Dendritic cell treated with granulocyte-macrophage colony-stimulating factor and Interleukin-4, amounts not matched to agents 40 ng/mL and 50 ng/mL, for 4 days (primary cell): ENCODE measurements at regions not wholly inside any gene's neighbourhood (a gene's known extent, or its start where the extent isn't known, plus 50 kb on each side); places are given as distances from the start of the nearest gene placed in this dataset.

Experiments used
- H3K27ac Mint-ChIP-seq: one replicate; pipeline ENCODE4 v1.8.0; 2022; ENCODE audit warnings: mild to moderate bottlenecking, mixed read lengths
- H3K27me3 Mint-ChIP-seq: one replicate; pipeline ENCODE4 v1.8.0; 2022; ENCODE audit warnings: mild to moderate bottlenecking, mixed read lengths
- H3K36me3 Mint-ChIP-seq: one replicate; pipeline ENCODE4 v1.8.0; 2022; ENCODE audit warnings: low read depth, mixed read lengths
- H3K4me1 Mint-ChIP-seq: one replicate; pipeline ENCODE4 v1.8.0; 2022; ENCODE audit warnings: low read depth, mixed read lengths
- H3K4me3 Mint-ChIP-seq: one replicate; pipeline ENCODE4 v1.8.0; 2022; ENCODE audit warnings: mild to moderate bottlenecking, moderate library complexity, mixed read lengths
- H3K9me3 Mint-ChIP-seq: one replicate; pipeline ENCODE4 v1.8.0; 2022; ENCODE audit warnings: mixed read lengths
- intact Hi-C: fragments of 100-400 bp; cut with micrococcal nuclease; formaldehyde crosslinking; loops from one replicate; pipeline ENCODE4 v1.15.0; 2022

DNA sequence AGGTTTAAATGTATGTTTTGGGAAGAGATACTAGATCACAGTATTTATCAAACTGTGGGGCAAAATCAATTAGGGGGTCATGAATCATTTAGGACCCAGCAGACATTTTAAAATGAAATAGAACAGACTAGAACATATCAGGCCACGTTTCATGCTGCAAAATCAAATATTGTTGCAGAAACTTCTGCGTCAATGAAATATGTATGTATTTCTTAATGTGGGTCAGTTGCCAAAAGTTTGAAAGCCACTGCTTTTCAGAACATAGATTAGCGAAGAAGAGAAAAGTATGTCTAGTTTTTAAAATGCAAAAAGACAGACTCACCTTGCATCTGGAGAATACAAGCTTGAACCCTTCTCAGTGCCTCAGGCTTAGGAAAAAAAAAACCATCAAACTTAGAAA, 102.7 kb upstream of the BMPER start:
- Mint-ChIP-seq H3K27ac (no peak overlapping the region), H3K4me1 (no peaks in the 10 kb centered on the region), H3K4me3 (no peak overlapping the region), H3K27me3 (no peaks in the 10 kb centered on the region), H3K9me3 (peaks cover 10% of the 10 kb centered on the region), H3K36me3 (no peaks in the 10 kb centered on the region)
- intact Hi-C loops, result no loop called here

DNA sequence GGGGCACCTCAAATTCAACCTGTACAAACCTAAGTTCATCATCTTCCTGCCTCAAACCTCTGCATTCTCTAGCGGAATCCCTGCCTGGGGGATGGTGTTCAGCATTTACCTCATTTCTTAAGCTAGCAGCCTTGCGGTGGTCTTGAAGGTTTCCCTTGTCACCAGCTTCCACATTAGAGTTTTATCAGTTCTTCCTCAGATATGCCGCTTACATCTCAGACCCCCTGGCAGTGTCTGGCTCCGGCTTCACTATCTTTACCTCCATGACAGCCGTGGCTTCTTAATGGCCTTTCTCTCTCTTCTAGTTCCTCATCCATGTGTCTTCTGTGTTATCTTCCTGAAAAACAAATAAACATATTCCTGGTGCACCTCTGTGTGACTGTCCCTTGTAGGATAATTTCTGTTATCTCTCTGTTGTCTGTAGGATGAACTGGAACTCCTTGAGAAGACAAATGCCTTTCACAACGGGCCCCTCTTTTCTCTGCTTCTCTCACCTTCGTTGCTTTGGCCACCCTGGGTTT, 101.1 kb upstream of the BMPER start:
- no peaks in the 10 kb centered on the region for H3K36me3 Mint-ChIP-seq
- no peak overlapping the region for H3K4me3 Mint-ChIP-seq
- intact Hi-C loops, result no loop called here
- no peak overlapping the region for H3K27ac Mint-ChIP-seq
- no peaks in the 10 kb centered on the region for H3K27me3 Mint-ChIP-seq
- no peaks in the 10 kb centered on the region for H3K4me1 Mint-ChIP-seq
- H3K9me3 Mint-ChIP-seq, result peaks cover 4% of the 10 kb centered on the region

DNA sequence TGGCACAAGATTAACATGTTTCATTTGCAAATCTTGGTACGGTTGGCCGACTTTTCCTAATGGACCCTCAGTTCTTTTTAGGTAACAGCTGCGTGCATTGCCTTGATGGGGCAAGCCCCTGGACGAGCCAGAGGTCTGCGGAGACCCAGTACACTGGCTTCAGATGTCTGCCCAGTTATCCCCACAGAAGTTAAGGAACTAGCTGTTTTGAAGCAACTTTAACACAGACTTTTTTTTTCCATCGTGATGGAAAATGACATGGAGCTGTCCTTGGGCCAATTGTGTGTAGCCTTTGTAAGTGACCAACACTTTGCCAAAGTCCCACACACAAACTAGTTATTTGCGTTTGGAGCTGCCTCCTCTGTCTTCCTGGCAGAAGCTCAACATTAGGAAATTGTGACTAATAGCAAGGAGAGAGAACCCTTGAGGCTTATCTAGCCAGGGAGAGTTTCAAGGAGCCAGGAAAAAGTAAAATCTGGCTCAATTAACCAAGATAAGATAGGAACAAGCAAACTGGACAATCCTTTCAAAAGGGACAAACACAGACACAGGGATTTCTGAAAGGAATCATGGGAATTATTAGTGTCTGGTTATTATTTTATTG, 99.6 kb upstream of the BMPER start:
- Mint-ChIP-seq H3K9me3 (no peaks in the 10 kb centered on the region), H3K4me1 (no peaks in the 10 kb centered on the region), H3K4me3 (no peak overlapping the region), H3K36me3 (no peaks in the 10 kb centered on the region), H3K27ac (no peak overlapping the region), H3K27me3 (no peaks in the 10 kb centered on the region)
- intact Hi-C loops, result no loop called here

DNA sequence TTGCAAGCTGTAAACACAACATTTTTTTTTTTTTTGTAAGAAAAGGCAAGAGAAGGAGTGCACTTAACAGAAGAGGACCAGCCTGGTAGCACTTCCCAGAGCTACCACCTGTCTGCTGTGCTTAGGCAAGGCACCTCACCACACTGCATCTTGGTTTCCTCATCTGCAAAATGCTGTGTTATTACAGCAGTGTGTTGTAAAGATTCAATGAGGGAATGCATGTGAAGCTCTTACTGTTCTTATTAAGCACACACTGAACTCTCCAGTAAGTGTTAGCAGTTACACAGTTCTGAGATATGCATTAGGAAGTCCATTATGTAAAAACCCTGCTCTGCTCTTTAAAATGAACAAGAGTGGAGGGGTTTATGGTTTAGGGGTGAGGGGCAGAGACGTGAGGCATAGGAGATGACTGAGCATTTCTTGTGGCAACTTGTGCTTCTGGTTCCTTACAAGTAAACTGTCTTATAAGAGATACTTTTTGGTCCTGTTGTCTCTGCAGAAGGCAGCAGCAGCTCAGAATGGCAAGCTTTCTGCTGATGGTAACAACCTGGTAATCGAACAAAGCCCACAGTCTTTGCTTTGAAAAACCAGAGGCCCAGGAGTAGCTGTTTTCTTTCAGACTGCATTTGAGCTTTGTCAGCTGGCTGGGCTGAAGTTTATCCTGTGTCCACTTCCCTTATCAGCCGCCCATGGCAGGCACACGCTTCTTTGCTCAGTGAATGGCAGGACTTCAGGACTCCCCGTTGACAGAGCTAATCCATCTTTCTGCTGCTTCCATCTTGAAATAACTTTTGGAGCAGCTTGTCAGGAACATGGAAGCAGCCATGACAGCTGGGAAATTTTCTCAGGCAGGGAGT, 98.8 kb upstream of the BMPER start:
- Mint-ChIP-seq H3K4me1 (no peaks in the 10 kb centered on the region), H3K27ac (no peak overlapping the region), H3K27me3 (no peaks in the 10 kb centered on the region), H3K4me3 (no peak overlapping the region), H3K36me3 (no peaks in the 10 kb centered on the region), H3K9me3 (no peaks in the 10 kb centered on the region)
- intact Hi-C loops, result no loop called here

DNA sequence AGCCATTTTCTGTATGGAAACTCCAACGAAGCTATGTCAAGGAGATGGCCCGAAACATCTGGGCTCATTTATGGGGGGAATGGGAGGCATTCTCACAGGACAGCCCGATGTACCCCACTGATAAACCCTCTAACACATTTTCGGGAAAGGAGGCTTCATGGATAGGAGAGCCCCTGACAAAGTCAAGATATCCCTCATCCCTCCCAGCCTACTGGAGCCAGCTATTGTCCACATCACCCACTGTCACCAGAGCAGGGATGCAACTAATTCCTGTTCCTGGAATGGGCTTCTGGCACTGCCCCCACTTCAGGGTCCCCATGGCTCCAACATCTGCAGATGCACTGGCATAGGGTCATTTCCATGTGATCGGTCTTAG, 98.2 kb upstream of the BMPER start:
- Mint-ChIP-seq H3K4me1 (no peaks in the 10 kb centered on the region), H3K36me3 (no peaks in the 10 kb centered on the region), H3K4me3 (no peak overlapping the region), H3K27me3 (no peaks in the 10 kb centered on the region), H3K9me3 (no peaks in the 10 kb centered on the region), H3K27ac (no peak overlapping the region)
- intact Hi-C loops, result no loop called here

DNA sequence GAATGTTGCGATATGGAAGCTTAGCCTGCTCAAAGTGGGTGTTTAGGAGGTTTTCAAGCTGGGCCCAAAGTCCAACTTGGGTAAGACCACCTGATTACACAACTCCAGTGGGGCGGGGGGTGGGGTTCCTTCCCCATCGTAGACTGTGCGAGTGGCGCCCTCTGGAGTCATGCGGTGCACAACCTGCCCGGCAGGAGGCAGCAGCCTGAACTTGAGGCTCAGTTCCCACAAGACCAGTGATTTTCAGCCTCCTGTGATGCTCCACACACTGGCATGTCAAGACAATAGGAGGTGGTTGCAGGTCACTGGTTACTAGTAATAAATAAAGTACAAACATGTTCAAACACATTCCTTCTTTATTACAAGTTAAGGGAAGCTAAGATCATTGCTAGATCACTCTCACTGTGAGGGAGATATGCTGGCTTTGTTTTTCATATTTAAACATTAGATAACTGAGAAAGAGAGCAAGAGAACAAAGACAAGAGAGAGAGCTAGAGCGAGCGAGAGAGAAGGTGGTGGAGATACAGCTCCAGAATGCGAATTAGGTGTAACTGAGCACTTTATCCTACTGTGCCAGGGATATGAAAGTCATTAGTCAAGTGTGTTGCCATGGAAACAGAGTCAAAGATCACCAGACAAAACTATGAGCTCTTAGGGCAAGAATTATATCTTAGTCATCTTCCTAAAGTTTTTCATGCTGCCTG, 97.4 kb upstream of the BMPER start:
- H3K36me3 Mint-ChIP-seq, result no peaks in the 10 kb centered on the region
- H3K27me3 Mint-ChIP-seq, result no peaks in the 10 kb centered on the region
- no peaks in the 10 kb centered on the region for H3K4me1 Mint-ChIP-seq
- no peak overlapping the region for H3K4me3 Mint-ChIP-seq
- intact Hi-C loops, result no loop called here
- peaks cover 7% of the 10 kb centered on the region for H3K9me3 Mint-ChIP-seq
- no peak overlapping the region for H3K27ac Mint-ChIP-seq

DNA sequence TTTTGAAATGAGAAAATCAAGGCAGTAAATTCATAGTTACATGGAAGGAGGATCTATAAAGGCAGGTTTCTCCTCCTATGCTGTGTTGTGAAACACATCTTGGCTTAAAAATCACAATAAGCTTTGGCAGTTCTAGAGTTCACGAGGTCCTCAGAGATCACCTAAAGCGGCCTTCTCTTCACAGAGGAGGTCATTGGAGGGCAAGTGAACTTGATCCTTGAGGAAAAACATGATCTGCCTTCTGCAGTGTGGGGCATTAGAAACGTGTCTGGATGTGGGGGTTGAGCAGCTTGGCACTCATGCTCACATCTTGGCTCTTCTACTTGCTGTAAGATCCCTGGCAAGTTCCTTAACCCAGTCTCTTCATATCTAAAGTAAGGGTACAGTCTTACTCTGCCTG, 96.1 kb upstream of the BMPER start:
- intact Hi-C loops, result no loop called here
- H3K27me3 Mint-ChIP-seq, result no peaks in the 10 kb centered on the region
- no peak overlapping the region for H3K4me3 Mint-ChIP-seq
- H3K36me3 Mint-ChIP-seq, result no peaks in the 10 kb centered on the region
- H3K9me3 Mint-ChIP-seq, result peaks cover 9% of the 10 kb centered on the region
- H3K4me1 Mint-ChIP-seq, result no peaks in the 10 kb centered on the region
- no peak overlapping the region for H3K27ac Mint-ChIP-seq

DNA sequence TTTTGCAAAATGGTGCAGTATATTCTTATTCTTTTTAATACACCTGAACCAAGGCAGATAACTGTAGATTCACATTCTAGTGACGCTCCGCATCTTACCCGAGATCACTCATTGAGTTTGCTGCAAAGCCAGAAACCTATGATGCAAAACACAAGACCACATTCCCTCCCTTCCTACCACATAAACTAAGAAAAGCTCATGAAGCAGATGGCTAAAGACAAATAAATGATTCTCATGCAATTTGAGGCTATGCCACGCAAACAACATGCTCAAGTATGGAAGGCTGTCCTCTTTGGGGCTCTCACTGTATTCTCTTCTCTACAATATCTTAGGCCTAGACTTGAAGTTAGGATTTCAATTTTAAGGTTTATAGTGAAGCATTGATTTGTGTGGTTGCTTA, 95.0 kb upstream of the BMPER start:
- no peaks in the 10 kb centered on the region for H3K27me3 Mint-ChIP-seq
- no peaks in the 10 kb centered on the region for H3K36me3 Mint-ChIP-seq
- intact Hi-C loops, result no loop called here
- no peak overlapping the region for H3K4me3 Mint-ChIP-seq
- peaks cover 9% of the 10 kb centered on the region for H3K9me3 Mint-ChIP-seq
- H3K27ac Mint-ChIP-seq, result no peak overlapping the region
- no peaks in the 10 kb centered on the region for H3K4me1 Mint-ChIP-seq

DNA sequence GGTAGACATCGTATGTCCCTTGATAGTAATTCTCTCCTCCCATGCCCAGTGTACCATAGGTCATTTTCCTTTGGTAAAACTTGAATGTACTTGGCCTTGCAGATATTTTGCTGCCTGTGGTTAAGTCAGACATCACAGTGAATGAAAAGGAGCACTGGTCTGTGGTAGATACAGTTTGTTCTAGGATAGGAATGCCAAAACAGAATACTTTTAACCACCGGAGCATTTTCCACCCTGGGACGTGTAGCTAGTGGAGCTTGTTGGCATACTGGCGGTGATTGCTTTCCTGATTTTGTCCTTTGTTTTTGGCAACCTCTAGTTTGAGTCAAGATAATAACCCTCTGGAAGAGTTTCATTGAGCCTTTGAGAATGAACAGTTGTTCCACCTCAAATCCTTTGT, 92.0 kb upstream of the BMPER start:
- no peak overlapping the region for H3K27ac Mint-ChIP-seq

DNA sequence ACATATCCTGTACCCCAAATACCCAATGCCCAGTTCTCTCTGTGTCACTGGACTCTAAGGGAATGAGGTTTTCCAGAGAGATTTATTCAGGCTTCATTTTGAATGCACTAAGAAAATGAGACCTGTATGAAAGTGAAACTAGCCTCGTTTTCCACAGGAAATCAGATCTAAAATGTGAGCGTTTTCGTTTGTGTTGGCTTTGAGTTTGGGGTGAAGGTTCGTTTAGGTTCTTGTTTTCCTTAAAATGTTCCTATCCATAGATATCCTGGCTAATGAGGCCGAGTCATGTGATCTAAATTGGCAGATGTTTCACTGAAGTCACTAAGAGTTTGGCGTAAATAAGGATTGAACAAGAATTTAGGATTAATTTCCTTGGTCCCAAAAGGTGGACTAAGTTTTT, 90.9 kb upstream of the BMPER start:
- Mint-ChIP-seq H3K9me3 (peaks cover 9% of the 10 kb centered on the region), H3K4me3 (no peak overlapping the region), H3K27me3 (no peaks in the 10 kb centered on the region), H3K36me3 (no peaks in the 10 kb centered on the region), H3K27ac (no peak overlapping the region), H3K4me1 (no peaks in the 10 kb centered on the region)
- intact Hi-C loops, result no loop called here

More for the DNA sequence above, 92.0 kb upstream of the BMPER start:
- H3K36me3 Mint-ChIP-seq, result no peaks in the 10 kb centered on the region
- peaks cover 9% of the 10 kb centered on the region for H3K9me3 Mint-ChIP-seq
- intact Hi-C loops, result no loop called here
- no peak overlapping the region for H3K4me3 Mint-ChIP-seq
- H3K4me1 Mint-ChIP-seq, result no peaks in the 10 kb centered on the region
- no peaks in the 10 kb centered on the region for H3K27me3 Mint-ChIP-seq

DNA sequence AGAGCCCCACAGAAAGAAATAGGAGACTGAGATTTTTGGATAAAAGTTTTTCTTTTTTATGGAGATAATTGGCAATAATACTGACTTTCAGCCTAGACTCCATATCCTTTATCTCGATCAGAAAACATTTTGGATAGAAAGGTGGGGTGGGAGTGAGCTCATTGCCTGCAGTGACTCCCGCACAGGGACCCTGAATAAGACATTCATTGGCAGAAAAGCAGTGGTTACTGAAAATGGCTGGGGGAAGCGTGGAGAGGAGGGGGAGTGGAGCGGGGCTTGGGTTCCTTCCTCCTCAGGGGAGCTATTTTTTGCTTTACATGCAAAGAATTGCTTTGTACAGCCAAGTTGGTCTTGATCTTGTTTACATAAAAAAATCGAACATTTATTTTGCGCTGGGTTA, 90.4 kb upstream of the BMPER start:
- Mint-ChIP-seq H3K9me3 (peaks cover 9% of the 10 kb centered on the region), H3K27me3 (no peaks in the 10 kb centered on the region), H3K4me3 (no peak overlapping the region), H3K27ac (no peak overlapping the region), H3K4me1 (no peaks in the 10 kb centered on the region), H3K36me3 (no peaks in the 10 kb centered on the region)
- intact Hi-C loops, result no loop called here

DNA sequence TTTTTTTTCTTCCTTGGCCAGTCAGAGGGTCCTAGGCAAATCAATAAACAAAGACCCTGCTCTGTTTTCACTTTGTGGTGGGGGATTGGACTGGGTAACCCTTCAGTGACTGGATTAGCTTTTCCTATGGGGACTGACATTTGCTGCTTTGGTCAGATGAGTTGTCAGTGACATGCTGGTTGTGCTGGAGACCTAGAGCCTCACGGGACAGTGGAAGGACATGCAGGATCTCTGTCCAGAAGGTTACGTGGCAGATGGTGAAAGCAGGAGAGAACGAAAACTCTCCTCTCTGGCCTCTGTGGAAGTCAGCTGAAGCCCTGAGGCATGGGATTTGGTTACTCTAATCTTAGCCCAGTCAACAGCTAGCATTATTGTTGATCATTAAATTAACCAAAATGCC, 90.0 kb upstream of the BMPER start:
- Mint-ChIP-seq H3K4me1 (no peaks in the 10 kb centered on the region), H3K36me3 (no peaks in the 10 kb centered on the region), H3K4me3 (no peak overlapping the region), H3K27ac (no peak overlapping the region), H3K9me3 (peaks cover 9% of the 10 kb centered on the region), H3K27me3 (no peaks in the 10 kb centered on the region)
- intact Hi-C loops, result no loop called here

DNA sequence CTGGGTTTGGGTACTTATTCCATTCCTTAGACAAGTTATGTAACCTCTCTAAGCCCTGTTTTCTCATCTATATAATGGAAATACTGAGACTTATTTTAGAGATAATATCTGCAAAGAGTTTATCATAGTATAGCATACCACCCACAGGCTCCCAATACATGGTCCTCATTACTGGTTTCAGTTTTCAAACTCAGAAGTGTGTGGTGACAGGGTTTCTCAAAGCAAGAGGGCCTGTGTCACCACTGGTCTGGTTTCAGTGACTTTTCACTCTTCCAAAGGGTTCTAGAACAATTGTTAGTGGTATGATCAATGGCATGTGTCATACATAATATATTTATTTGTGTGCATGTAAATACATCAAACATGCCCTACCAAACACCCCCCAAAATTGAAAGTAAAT, 89.2 kb upstream of the BMPER start:
- Mint-ChIP-seq H3K36me3 (no peaks in the 10 kb centered on the region), H3K9me3 (peaks cover 9% of the 10 kb centered on the region), H3K4me1 (no peaks in the 10 kb centered on the region), H3K27ac (no peak overlapping the region), H3K27me3 (no peaks in the 10 kb centered on the region), H3K4me3 (no peak overlapping the region)
- intact Hi-C loops, result no loop called here

DNA sequence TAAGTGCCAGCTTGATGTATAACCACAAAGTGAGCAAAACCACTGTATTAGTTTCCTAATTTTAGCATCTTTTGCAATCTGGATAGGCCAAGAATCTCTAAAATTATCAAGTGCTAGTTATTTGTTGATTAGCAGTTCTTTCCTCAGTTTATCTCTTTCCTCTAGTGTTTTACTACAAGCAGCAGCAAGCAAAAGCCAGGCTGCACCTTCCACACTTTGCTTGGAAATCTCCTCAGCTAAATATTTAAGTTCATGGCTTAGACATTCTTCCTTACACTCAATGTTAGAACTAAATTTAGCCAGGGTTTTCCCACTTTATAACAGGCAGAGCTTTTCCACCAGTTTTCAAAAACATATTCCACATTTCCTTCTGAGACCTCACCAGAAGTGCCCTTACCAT, 85.7 kb upstream of the BMPER start:
- H3K36me3 Mint-ChIP-seq, result no peaks in the 10 kb centered on the region
- no peak overlapping the region for H3K4me3 Mint-ChIP-seq
- no peak overlapping the region for H3K27ac Mint-ChIP-seq
- H3K4me1 Mint-ChIP-seq, result no peaks in the 10 kb centered on the region
- H3K9me3 Mint-ChIP-seq, result no peaks in the 10 kb centered on the region
- no peaks in the 10 kb centered on the region for H3K27me3 Mint-ChIP-seq
- intact Hi-C loops, result no loop called here
